HepG2 (cell line): ENCODE measurements at regions not wholly inside any gene's neighbourhood (a gene's known extent, or its start where the extent isn't known, plus 50 kb on each side); places are given as distances from the start of the nearest gene placed in this dataset.

Experiments used
- CC2D1A ChIP-seq: sonication (generic); formaldehyde crosslinking; IDR thresholded peaks from 2 replicates; pipeline ENCODE4 v1.8.1; 2023; ENCODE audit warnings: mild to moderate bottlenecking, missing genetic modification reagents
- ELF1 ChIP-seq: sonication (generic); formaldehyde crosslinking; IDR thresholded peaks from 2 replicates; pipeline ENCODE4 v1.4.0; 2020; ENCODE audit warnings: missing genetic modification reagents
- POLR2AphosphoS2 ChIP-seq: IDR thresholded peaks from 2 replicates; pipeline ENCODE4 v1.6.1; 2011; ENCODE audit warnings: low read depth, low read length, improper control_type of control experiment
- TAF1 ChIP-seq: sonication (generic); formaldehyde crosslinking; IDR thresholded peaks from 2 replicates; pipeline ENCODE4 v1.4.0; 2020; ENCODE audit warnings: missing genetic modification reagents
- ZSCAN9 ChIP-seq: IDR thresholded peaks from 2 replicates; pipeline ENCODE4 v1.6.1; 2016; ENCODE audit warnings: borderline replicate concordance

DNA sequence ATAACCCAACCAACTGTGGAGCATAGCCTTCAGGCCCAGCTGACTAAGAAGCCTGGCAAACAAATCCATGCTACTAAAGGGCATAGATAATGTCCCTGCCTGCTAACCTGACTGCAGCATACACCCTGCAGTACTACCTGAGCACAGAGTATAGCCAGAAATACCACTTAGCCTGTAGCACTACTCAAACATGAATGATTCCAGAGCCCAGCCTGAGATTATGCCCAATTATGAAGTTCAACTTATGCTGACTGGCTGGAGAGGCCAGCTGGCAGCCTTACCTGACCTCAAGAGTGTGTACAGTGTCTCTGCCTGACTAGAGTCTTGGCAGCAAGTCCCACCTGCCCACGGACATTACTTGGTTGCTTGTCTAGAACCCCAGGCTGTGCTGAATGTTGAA lies 1265.3 kb downstream of the CDH11 start:
- TF ChIP-seq ELF1 (CRISPR knock-in tag) (no peak), POLR2AphosphoS2 (no peak), ZSCAN9 (no peak), CC2D1A (CRISPR knock-in tag) (no peak), TAF1 (CRISPR knock-in tag) (no peak)
